Left colon (tissue), 2 donors: ENCODE measurements at regions not wholly inside any gene's neighbourhood (a gene's known extent, or its start where the extent isn't known, plus 50 kb on each side); places are given as distances from the start of the nearest gene placed in this dataset.

Experiments
- ATAC-seq: fragments of 200-7000 bp; cut with Tn5 transposase; one replicate; pipeline ENCODE4 v1.9.1; 2020; ENCODE audit warnings: mild to moderate bottlenecking, moderate library complexity
- DNase-seq, 2 donors: peaks; one replicate each; pipeline ENCODE4 v3.0.0-alpha.2; 2020
- intact Hi-C, 2 donors: fragments of 100-400 bp; cut with DNase I in 1 of 2; cut with micrococcal nuclease in 1 of 2; formaldehyde crosslinking; loops; one replicate each; pipeline versions ENCODE4 v1.11.2 to v1.14.0; 2022; cut with DNase I, micrococcal nuclease
- donor health status: DM: no; HTN: no; CAD: no.
- donor health status: DM: yes; HTN: yes; CAD: no.

DNA sequence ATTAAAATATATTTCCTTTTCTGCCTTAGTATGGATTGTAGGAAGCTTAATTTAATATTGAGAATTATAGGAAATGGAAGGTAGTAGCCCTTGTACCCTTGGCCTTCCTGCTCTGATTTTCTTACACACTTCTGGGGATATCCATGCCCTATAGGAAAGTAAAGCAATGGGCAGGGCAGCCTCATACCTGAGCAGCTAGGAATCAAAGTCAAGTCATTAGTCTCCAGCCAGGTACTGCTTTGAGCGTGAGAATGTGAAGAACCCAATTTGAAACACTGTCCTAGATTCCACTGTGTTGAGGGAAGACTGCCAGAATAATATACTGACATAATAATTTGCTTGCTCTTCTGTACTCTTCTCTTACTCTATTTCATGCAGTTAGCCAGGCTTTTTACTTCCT is 51.0 kb upstream of the L3MBTL3 start:
- intact Hi-C loops, result no loop called here
- DNase-seq (no peak), ATAC-seq (no peak)

DNA sequence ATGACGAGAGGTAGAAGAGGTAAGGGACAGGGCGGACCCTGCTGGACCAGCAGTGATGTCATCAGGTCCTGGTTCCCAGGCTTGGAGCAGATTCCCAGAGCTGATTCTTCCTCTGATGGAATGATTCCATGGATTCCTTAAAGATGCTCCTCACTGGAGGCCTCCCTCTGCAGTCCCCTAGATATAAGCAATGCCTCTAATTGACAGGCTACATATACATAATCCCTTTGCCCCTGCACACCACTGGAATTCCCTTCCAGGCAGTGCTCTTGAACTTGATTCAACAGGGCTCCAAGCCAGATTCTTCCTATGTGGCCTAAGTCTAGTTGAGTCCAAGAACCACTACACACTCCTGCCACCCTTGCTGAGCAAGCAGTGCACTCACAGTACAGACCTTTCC is 52.3 kb upstream of the L3MBTL3 start:
- DNase-seq (no peak), ATAC-seq (no peak)
- intact Hi-C loops, result no loop called here

DNA sequence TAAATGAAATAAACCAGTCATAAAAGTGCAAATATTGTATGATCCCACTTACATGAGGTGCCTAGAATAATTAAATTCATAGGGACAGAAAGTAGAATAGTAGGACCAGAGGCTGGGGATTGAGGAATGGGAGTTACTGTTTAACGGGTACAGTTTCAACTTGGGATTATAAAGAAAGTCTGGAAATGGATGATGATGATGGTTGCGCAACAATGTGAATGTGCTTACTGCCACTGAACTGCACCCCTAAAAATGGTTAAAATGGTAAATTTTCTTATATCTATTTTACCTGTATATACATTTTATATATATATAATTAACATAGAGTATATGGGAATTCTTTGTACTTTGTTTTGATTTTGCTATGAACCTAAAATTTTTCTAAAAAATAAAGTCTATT is 53.3 kb upstream of the L3MBTL3 start:
- ATAC-seq (no peak), DNase-seq (no peak)
- intact Hi-C loops, result no loop called here

DNA sequence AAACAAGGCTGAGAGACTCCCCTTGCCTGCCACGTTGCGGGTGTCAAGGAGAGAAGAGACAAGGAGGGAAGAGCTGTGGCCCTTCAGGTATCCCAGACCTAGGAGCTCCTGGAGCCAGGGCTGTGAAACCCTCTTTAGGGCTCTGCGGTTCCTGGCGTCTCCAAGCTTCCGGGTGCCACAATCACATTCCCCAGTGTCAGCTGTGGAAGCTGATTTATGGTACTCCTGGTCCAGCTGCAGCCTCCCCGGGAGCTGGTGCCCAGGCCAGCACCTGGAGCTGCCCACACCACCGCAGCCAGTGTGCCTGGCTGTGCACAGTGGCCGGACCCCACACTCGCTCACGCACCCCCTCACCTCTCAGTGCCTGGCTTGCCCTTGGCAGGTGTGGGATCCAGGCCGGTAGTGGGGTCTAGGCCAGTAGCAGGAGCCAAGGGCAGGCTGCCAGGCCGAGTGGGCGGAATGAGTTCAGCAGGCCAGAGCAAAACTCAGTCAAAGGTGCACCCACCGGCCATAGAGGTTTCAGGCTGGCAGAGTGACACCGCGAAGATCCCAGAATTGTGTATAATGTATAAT is 58.9 kb upstream of the L3MBTL3 start:
- intact Hi-C loops, result no loop called here
- DNase-seq (no peak), ATAC-seq (no peak)

DNA sequence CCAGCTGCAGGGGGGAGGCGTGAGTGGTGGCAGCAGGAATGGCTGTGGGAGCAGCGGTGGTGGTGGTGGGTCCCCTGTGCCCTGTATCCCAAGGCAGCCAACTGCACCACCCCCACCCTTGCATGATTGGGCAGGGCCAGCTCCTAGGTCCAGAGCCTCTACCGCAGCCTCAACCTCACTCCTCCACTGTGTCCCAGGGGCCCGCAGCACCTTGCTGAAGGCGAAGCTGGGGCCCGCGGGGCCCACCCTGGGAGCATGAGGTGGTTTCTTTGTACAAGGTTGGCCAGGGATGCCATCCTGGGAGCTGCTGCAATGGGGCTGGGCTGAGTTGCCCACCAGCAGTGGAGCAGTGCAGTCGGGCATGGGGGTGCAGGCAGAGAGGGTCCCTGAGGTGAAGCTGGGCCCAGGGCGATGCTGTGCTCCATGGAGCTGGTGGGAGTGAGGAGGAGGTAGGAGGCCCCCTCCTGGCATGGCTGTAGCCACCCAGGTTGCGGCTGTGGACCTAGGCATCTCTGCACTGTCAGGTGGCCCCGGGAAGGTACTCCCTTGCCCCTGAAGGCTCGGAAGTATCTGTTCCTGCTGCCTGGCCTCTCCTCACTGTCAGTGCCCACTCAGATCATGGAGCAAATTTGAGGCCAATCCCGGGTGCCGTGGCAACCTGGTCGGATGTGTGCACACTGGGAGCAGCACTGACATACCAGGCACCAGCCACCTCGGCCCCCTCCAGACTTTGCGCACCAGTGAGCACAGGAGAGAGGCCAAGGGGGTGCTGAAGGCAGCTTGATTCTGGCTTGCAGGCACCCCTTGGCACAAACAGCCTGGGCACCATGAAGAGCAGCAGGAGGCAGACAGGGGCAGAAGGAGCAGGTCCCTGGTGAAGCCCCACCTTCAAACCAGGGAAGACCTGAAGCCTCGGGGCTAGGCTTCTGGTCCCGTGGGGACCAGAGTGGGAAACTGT is 60.2 kb upstream of the L3MBTL3 start:
- DNase-seq (no peak), ATAC-seq (no peak)
- intact Hi-C loops, result no loop called here

DNA sequence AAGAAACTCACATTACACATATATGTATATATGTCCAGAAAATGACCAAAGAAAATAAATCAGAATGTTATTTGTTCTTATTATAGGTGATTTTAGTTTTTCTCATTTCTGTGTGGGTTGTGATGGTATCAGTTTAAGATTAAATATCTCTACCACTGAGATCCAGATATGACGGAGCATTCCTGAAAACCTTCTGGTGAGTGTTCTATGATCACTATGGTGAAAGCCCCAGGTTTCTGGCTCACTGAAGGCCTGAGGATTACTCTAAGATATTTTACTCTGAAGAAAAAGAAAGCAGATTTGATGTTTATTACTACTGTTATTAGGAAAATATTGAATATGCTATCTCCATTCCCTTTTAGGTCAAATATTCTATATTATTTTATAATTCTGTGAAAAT is 62.8 kb upstream of the L3MBTL3 start:
- intact Hi-C loops, result no loop called here
- ATAC-seq (no peak), DNase-seq (no peak)

DNA sequence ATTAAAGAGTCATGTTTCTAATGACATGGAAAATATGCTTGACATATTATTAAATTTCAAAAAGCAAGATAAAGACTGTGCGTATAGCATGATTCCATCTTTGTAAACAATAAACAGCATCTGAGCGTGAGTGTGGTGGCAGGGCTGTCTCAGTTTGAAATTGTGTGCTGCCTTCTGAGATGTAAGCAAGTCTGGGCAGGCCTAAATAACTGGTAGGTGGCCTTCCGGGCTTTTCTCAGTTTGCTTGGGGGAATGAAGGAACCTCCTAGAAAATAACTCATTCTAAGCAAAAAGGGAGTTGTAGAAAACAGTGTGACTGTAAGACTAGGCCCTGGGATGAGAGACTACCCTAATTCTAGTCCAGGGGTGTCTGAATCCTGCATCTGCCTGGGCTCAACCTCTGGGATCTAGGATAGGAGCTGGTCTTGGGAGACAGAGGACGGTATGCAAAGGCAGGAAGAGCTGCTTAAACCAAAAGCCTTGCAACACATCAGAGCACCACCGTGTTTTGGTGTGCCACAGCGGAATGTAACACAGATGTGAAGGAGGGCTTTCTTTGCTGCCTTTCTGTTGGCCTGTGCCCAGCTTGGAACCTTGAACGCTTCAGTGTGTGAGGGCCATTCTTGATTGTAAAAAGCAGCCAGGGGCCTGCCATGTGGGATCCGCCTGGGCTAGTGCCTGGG is 63.5 kb upstream of the L3MBTL3 start:
- DNase-seq (no peak), ATAC-seq (no peak)
- intact Hi-C loops, result no loop called here

DNA sequence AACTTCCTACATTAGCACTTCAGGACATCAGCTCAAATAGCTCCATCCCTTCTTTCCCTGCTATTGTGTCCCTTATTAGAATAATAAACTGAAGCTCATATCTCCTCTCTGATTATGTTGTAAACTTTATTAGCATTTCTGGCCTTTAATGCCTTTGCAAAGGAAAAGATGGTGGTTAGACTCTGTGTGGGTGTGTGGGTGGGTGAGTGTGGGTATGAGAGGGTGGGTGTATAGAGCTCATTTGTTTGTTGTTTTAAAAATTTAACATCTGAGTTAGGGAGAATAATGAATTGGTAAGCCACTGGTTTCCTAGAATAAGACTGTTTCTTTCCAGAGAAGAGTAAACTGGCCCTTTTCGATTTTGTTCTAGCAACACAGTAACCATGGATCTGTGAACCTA is 70.6 kb upstream of the L3MBTL3 start:
- intact Hi-C loops, result no loop called here
- ATAC-seq (no peak), DNase-seq (no peak)

DNA sequence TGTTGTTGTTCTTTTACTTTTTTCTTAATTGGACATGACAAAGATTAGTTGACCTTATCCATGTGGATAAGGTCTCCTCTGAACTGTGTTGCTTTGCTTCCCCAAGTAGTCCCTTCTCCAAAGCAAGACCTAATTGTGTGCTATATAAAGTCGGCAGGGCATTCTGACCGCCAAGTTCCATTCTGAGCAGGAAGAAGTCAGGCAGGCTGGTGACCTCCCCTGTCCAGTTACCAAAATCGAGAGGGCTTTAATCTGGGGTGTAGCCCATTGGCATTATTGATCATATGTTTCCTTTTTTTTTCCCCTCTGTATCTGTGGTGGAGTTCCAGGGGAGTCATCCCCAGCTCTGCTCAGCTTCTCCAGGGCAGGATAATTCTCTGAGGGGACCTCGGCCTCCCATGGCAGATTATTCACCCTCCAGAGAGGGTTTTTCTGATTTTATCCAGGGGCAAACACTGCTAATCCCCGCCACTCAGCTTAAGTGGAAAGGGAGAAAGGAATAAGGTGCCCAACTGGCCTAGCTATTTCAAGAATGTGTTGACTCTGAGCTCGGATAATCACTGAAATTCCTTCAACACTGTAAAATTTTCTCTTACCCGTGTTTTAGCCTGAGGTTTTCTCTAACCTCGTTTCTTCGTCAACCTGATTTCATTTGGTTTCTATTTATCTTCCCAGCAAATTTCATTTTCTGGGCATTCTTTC is 71.8 kb upstream of the L3MBTL3 start:
- DNase-seq, result no peak
- ATAC-seq, result no peak
- intact Hi-C loops, result no loop called here

DNA sequence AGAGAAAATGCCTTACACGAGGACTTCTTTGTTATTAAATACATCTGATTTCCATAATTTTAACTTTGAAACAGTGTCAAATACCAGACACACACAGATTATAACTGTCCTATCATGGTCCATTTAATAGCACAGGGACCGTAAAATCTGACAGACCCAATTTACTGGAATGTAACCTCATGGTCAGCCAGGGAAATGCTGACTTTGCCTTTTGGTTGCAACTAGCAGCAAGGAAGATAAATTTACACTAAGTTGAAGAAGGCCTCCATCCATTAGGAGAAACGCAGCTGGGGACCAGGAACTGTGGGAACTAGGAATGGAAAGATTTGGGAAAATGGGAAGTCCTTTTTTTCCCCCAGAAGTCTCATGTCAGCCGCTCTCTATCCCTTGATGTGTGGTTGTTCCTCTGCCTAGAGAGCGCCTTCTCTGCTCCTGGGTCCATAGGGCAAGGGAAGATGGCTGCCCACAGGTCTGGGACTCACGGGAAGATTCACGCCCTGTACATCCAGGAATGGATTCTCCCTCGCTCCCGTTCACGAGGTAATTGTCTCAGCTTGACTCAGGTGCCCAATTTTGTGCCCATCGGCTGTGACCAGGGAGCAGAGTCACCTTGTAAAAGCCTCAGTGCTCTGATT is 74.6 kb upstream of the L3MBTL3 start:
- DNase-seq (no peak), ATAC-seq (no peak)
- intact Hi-C loops, result no loop called here

DNA sequence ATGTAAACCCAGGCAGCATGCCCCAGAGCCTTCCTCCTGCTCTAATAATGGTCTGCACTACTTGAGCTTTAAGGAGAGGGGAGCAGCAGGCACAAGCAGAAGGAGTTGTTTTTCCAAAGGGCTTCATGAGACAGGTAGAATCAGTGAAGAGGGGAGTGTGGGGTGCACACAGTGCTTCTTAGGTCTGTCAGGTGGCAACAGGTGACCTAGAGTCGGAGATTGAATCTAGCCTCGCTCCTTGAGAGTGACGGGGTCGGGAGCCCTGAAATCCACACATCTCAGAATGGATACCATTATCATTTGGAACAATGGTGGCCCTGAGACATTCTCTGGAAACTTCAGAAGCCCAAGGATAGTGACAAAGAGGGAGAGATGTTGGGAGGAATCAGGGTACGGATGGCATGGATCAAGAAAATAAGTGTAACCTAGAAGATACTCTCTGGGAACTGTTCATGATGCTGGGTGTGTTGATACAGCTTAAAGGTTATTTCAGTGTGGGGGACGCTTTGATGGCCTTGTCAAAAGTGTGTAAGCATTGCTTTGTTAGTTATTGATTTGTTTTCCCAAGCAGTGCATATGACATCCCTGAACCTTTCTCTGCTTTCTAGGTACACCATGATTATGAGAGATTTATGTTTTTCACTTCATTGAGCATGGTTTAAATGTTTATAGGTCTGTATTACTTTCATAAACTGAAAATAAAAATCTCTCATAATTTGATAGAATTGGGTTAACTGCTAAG is 77.8 kb upstream of the L3MBTL3 start:
- DNase-seq, result no peak
- no peak for ATAC-seq
- intact Hi-C loops, result no loop called here

DNA sequence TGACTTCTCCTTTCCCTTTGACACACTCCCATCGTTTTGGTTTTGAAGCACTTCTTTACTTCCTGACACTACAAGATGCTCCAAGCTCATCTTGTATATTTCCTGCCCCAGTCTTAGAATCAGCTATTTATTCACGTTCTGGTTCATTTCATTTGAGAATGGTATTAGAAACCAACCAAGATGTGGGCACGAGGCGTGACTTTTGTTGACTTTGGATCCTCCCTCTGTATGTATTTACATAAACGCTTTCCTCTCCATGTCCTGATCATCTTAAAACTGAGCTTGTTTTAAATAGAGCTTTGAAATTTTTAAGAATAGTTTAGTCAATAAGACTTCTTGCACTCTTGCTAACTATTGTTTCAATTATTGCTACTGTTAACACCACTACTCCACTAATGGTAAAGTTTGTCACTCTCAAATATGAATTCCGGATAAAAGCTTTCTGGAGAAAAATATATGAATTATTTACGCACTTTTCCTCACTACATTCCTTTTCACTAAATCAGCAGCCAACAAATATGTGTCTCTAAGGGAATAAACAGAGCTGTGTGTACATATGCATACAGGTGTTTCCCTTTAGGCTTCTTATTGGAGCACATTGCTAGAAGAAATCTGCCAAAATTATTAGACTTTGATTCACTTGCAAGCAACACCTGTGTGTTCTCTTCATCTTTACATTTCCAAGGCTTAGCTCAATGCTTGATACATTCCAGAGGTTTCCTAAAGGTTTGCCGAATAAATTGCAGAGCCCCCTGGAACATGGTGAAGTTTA is 77.3 kb upstream of the TMEM244 start:
- ATAC-seq (no peak), DNase-seq (no peak)
- intact Hi-C loops, result no loop called here

DNA sequence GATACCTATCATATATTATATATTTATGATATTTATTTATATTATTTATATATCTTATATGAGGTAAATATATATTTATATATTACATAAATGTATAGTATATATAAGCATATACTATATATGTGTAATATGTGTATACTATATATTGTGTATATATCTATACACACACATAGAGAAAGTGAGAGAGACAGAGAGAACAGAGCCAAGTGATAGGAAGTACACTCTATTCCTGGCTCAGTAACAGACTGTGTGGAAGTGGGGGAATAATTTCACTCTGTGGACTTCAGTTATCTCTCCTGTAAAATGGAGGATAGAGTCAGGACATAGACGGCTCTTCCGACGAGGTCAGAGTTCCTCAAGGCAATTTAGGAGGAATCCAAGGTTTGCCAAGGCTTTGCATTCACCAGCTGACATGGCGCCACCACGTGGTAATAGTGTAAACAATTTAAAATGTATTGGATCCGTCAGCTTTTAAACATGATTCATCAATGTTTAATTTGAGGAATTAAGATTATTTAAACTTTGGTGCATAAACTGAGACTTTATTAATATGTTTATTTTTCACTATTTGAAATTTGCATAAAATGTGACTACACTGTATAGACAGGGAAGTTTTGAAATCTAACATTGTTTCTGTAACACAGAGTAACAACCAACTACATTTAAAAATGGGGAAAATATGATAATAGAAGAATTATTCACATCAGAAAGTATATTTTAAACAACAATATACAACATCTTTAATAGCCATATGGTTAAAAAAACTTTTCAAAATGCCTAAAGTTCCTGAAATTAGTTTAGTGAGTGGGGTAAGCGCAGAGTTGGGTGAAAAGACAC is 75.4 kb upstream of the TMEM244 start:
- intact Hi-C loops, result no loop called here
- peak in 1 of 2 donors; percentile 56 for DNase-seq
- peak; percentile 73 for ATAC-seq

DNA sequence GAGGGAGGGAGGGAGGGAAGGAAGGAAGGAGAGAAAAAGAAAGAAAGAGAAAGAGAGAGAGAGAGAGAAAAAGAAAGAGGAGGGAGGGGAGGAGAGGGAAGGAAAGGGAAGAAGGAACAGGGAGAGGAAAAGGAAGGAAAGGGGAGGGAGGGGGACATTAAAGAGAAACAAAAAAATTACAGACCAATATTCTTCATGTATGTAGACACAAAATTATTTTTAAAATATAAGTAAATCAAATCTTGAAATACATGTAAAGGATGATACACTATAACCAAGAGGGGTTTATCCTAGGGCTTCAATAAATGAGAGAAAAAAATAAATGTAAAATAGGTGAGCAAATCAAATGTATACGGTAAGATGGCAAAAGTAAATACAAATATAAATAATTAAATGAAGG is 71.2 kb upstream of the TMEM244 start:
- DNase-seq, result no peak
- intact Hi-C loops, result no loop called here
- ATAC-seq, result no peak

DNA sequence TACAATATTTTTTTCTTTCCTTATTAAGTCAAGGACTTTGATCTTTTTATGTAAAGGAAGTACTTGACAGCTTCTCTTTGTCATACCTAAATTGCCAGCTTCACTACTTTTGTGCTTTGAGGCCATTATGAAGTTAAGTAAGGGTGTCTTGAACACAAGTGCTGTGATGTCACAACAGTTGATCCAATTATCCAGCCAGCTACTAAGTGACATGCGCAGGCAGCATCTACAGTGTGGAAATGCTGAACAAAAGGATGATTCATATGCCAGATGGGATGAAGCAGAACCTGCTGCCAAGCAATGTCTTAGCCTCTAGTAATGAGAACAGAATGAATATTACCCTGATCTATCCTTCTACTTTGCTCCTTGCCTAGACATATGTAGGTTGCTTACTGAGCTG is 68.3 kb upstream of the TMEM244 start:
- intact Hi-C loops, result no loop called here
- DNase-seq, result no peak
- no peak for ATAC-seq

DNA sequence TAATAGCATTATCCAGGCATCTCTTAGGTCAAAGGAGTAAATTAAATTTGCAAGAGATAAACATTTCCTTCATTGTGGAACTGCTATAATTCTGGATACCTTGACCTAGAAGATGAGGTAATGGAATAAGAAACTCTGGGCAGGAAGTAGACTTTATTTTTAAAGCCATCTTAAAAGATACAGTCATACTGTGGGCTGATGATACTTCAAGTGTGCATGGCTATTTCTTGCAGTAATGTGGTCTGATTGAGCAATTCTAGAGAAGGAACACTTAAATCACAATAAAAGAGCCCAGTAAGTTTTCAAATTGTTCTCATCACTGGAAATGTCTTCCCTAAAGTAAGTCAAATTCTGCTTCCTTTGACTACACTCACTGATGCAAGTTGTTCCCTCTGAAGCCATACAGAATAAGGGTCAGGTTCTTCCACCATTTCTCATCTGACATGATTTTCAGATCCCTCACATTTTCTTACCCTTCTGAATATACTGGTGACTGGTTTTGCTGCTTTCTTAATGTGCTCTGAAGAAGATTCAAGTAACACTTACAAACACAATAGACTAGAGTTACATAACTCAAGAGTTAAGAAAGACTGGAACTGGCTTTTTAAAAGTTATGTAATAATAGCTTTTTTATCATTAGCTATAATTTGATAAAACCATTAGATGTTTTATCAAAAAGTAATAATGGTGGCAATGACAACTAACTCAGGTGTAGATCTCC is 62.6 kb upstream of the TMEM244 start:
- no peak for DNase-seq
- no peak for ATAC-seq
- intact Hi-C loops, result no loop called here
